ENCODE measurements at regions not wholly inside any gene's neighbourhood (a gene's known extent, or its start where the extent isn't known, plus 50 kb on each side); places are given as distances from the start of the nearest gene placed in this dataset.
A peak's percentile ranks its signal among the peaks of the same experiment; 100 is the strongest.

GRCh38 chr15:47326410-47327333, 390.6 kb upstream of the SEMA6D start:
- H3K4me3 ChIP-seq (ENCODE audit: control insufficient read depth, low read depth, low read length): no peak overlapping the region
- TF ChIP-seq CTCF (conservative IDR thresholded peaks at IDR 0.05; ENCODE audit: control insufficient read depth, insufficient read depth, low read depth, low read length): no peak
- no peak for DNase-seq (ENCODE audit: low read depth)

GRCh38 chr15:47331829-47332393, 385.4 kb upstream of the SEMA6D start:
- peak; percentile 58 for DNase-seq (ENCODE audit: low read depth)
- TF ChIP-seq CTCF (conservative IDR thresholded peaks at IDR 0.05; ENCODE audit: control insufficient read depth, insufficient read depth, low read depth, low read length): no peak
- H3K4me3 ChIP-seq (ENCODE audit: control insufficient read depth, low read depth, low read length): no peak overlapping the region

GRCh38 chr15:47332481-47332880, 384.8 kb upstream of the SEMA6D start:
- no peak for TF ChIP-seq CTCF (conservative IDR thresholded peaks at IDR 0.05; ENCODE audit: control insufficient read depth, insufficient read depth, low read depth, low read length)
- no peak overlapping the region for H3K4me3 ChIP-seq (ENCODE audit: control insufficient read depth, low read depth, low read length)
- DNase-seq (ENCODE audit: low read depth): peak; percentile 1

- H3K4me3 ChIP-seq (ENCODE audit: control insufficient read depth, low read depth, low read length): no peak overlapping the region
- DNase-seq (ENCODE audit: low read depth): no peak
- no peak for TF ChIP-seq CTCF (conservative IDR thresholded peaks at IDR 0.05; ENCODE audit: control insufficient read depth, insufficient read depth, low read depth, low read length)
These were observed 383.6 kb upstream of the SEMA6D start for GRCh38 chr15:47333734-47334133.

- no peak overlapping the region for H3K4me3 ChIP-seq (ENCODE audit: control insufficient read depth, low read depth, low read length)
- TF ChIP-seq CTCF (conservative IDR thresholded peaks at IDR 0.05; ENCODE audit: control insufficient read depth, insufficient read depth, low read depth, low read length): no peak
- DNase-seq (ENCODE audit: low read depth): no peak
These were observed 382.3 kb upstream of the SEMA6D start for GRCh38 chr15:47334805-47335535.

- DNase-seq (ENCODE audit: low read depth): no peak
- H3K4me3 ChIP-seq (ENCODE audit: control insufficient read depth, low read depth, low read length): no peak overlapping the region
- TF ChIP-seq CTCF (conservative IDR thresholded peaks at IDR 0.05; ENCODE audit: control insufficient read depth, insufficient read depth, low read depth, low read length): no peak
These were observed 380.2 kb upstream of the SEMA6D start for GRCh38 chr15:47337106-47337505.
